ENCODE measurements at regions not wholly inside any gene's neighbourhood (a gene's known extent, or its start where the extent isn't known, plus 50 kb on each side); places are given as distances from the start of the nearest gene placed in this dataset.

DNA sequence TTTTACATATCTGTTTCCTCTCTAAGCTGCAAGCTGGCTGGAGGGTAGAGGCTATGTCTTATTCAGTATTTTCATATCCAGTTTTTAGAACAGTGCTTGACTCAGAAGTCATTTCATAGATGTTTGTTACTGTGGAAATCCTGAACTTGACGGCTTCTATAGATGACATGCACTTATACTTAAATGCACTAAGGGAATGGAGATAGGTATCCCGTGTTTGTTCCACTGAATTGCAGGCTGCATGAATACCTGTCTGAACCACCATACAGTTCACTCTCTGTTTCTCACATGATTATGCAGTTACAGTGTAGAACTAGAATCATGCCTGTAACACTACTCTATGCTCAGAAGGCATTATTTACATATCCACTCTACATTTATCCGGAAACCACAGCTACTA is 417.1 kb downstream of the MTX2 start:
- H3K4me1 Mint-ChIP-seq (ENCODE audit: low read depth): peaks cover 4% of the 10 kb centered on the region; the same call in 1 of the 2 replicates
- no peaks in the 10 kb centered on the region for H3K36me3 Mint-ChIP-seq (ENCODE audit: low read depth)
- H3K27ac Mint-ChIP-seq: no peak overlapping the region
- H3K4me3 Mint-ChIP-seq: no peak overlapping the region
- TF ChIP-seq, protein P1, sequence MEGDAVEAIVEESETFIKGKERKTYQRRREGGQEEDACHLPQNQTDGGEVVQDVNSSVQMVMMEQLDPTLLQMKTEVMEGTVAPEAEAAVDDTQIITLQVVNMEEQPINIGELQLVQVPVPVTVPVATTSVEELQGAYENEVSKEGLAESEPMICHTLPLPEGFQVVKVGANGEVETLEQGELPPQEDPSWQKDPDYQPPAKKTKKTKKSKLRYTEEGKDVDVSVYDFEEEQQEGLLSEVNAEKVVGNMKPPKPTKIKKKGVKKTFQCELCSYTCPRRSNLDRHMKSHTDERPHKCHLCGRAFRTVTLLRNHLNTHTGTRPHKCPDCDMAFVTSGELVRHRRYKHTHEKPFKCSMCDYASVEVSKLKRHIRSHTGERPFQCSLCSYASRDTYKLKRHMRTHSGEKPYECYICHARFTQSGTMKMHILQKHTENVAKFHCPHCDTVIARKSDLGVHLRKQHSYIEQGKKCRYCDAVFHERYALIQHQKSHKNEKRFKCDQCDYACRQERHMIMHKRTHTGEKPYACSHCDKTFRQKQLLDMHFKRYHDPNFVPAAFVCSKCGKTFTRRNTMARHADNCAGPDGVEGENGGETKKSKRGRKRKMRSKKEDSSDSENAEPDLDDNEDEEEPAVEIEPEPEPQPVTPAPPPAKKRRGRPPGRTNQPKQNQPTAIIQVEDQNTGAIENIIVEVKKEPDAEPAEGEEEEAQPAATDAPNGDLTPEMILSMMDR (IDR thresholded peaks at IDR 0.05): no peak
- peaks cover 10% of the 10 kb centered on the region; the same call in 1 of the 2 replicates for H3K27me3 Mint-ChIP-seq (ENCODE audit: insufficient read depth)
- DNase-seq: no peak
- H3K9me3 Mint-ChIP-seq: no peaks in the 10 kb centered on the region

DNA sequence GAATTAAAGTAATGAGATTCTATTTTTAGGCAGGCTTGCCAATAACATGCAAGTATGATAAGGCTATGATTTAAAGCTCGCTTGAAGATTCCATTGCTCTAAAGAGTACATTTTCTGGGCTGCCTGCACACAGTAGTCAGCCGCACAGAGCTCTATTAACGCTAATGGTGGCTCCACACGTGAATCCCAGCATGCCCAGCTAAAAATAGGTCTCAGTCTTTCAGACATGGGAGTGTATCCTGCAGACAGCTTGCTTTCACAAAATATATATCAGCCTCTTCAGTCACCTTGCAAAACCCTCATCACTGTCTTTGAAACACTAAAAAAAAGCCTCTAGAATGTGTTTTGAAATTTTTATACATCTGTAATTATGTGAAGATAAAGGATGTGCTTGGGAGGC is 418.1 kb downstream of the MTX2 start:
- Mint-ChIP-seq H3K4me3 (no peak overlapping the region), H3K36me3 (ENCODE audit: low read depth) (no peaks in the 10 kb centered on the region), H3K4me1 (ENCODE audit: low read depth) (peaks cover 3% of the 10 kb centered on the region; the same call in 1 of the 2 replicates), H3K27me3 (ENCODE audit: insufficient read depth) (peaks cover 10% of the 10 kb centered on the region; the same call in 1 of the 2 replicates), H3K9me3 (no peaks in the 10 kb centered on the region), H3K27ac (no peak overlapping the region)
- TF ChIP-seq, protein P1 (IDR thresholded peaks at IDR 0.05): no peak
- DNase-seq: no peak

DNA sequence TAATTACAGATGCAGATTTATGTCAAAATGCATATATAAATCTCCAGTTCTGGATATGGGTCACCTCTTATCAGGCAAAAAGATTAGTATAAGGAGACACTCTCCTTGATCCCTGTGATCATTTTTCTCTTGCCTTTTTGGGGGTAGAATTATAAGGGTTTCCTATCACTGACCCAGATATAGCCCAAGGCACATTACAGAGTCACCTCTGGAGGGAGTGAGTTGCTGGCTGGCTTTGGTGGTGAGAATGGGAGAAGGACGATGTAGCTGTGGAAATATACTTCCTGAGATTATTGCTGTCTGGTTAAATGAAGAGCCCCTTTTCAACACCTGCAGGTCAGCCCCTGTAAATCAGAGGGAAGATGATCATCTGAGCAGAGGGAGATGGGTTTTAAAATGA is 418.7 kb downstream of the MTX2 start:
- H3K36me3 Mint-ChIP-seq (ENCODE audit: low read depth): no peaks in the 10 kb centered on the region
- H3K4me3 Mint-ChIP-seq: no peak overlapping the region
- no peaks in the 10 kb centered on the region; the same call in 1 of the 2 replicates for H3K4me1 Mint-ChIP-seq (ENCODE audit: low read depth)
- DNase-seq: no peak
- no peaks in the 10 kb centered on the region for H3K9me3 Mint-ChIP-seq
- no peak overlapping the region for H3K27ac Mint-ChIP-seq
- peaks cover 9% of the 10 kb centered on the region; the same call in 1 of the 2 replicates for H3K27me3 Mint-ChIP-seq (ENCODE audit: insufficient read depth)
- TF ChIP-seq, protein P1 (IDR thresholded peaks at IDR 0.05): no peak

DNA sequence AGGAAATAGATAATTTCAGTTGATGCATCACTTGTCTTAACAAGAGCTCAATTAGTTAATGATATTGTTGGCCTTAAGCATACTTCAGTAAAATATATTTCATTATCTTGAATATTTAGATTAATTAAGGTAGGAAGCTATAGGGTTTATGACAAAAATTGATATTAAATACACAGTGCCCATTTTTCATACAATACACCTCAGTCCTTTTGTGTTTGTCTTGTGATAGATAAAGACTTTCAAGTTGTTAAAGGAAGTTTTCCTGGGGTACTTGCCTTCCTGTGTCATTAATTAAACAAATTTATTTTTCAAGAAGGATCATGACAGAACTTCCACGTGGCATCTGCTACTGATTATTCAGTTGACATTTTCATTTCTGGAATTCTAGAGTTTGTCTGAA is 420.5 kb downstream of the MTX2 start:
- no peak overlapping the region for H3K27ac Mint-ChIP-seq
- TF ChIP-seq, protein P1 (IDR thresholded peaks at IDR 0.05): no peak
- H3K4me3 Mint-ChIP-seq: no peak overlapping the region
- no peaks in the 10 kb centered on the region for H3K4me1 Mint-ChIP-seq (ENCODE audit: low read depth)
- H3K36me3 Mint-ChIP-seq (ENCODE audit: low read depth): no peaks in the 10 kb centered on the region
- H3K9me3 Mint-ChIP-seq: no peaks in the 10 kb centered on the region
- H3K27me3 Mint-ChIP-seq (ENCODE audit: insufficient read depth): peaks cover 9% of the 10 kb centered on the region; the same call in 1 of the 2 replicates
- DNase-seq: no peak

DNA sequence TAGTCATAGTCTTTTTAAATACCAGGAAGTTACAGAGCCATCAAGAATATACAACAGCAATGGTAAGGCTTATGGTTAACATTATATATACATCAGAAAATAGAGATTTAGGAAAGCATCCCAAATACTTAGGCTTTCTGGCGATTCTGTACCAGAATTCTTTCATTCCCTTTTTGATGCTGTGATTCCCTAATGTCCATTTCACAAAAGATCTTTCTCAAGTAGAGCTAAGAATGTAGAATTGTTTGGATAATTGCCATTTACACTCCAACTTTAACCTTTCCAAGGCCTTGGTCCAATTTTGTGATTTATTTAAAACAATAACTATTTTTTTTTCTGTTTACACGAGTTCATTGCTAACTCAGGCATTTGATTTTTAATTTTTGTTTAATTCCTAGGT is 422.2 kb downstream of the MTX2 start:
- no peaks in the 10 kb centered on the region for H3K9me3 Mint-ChIP-seq
- TF ChIP-seq, protein P1 (IDR thresholded peaks at IDR 0.05): no peak
- peaks cover 6% of the 10 kb centered on the region; the same call in 1 of the 2 replicates for H3K27me3 Mint-ChIP-seq (ENCODE audit: insufficient read depth)
- no peaks in the 10 kb centered on the region for H3K4me1 Mint-ChIP-seq (ENCODE audit: low read depth)
- H3K27ac Mint-ChIP-seq: no peak overlapping the region
- H3K36me3 Mint-ChIP-seq (ENCODE audit: low read depth): no peaks in the 10 kb centered on the region
- H3K4me3 Mint-ChIP-seq: no peak overlapping the region
- no peak for DNase-seq

DNA sequence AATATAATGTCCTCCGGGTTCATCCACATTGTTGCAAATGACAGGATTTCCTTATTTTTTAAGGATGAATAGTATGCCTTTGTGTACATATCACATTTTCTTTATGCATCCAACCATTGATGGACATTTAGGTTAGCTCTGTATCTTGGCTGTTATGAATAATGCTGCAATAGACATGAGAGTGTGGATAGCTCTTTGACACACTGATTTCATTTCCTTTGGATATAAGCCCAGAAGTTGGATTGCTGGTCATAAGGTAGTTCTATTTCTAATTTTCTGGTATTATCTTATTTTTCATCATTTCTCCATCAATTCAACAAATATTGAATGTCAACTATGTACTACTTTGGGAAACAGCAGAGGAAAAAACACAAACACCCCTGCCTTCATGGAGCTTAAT is 423.3 kb downstream of the MTX2 start:
- DNase-seq: no peak
- TF ChIP-seq, protein P1 (IDR thresholded peaks at IDR 0.05): no peak
- H3K4me3 Mint-ChIP-seq: no peak overlapping the region
- no peaks in the 10 kb centered on the region for H3K4me1 Mint-ChIP-seq (ENCODE audit: low read depth)
- H3K9me3 Mint-ChIP-seq: no peaks in the 10 kb centered on the region
- H3K36me3 Mint-ChIP-seq (ENCODE audit: low read depth): no peaks in the 10 kb centered on the region
- H3K27ac Mint-ChIP-seq: no peak overlapping the region
- H3K27me3 Mint-ChIP-seq (ENCODE audit: insufficient read depth): peaks cover 6% of the 10 kb centered on the region; the same call in 1 of the 2 replicates
